ENCODE measurements at regions not wholly inside any gene's neighbourhood (a gene's known extent, or its start where the extent isn't known, plus 50 kb on each side); places are given as distances from the start of the nearest gene placed in this dataset.
A peak's percentile ranks its signal among the peaks of the same experiment; 100 is the strongest.

- Mint-ChIP-seq H3K9me3 (peaks cover under 1% of the 10 kb centered on the region), H3K36me3 (ENCODE audit: low read depth) (no peaks in the 10 kb centered on the region), H3K4me1 (peaks cover 25% of the 10 kb centered on the region), H3K4me3 (no peak overlapping the region), H3K27me3 (ENCODE audit: insufficient read depth) (peaks cover 12% of the 10 kb centered on the region), H3K27ac (no peak overlapping the region)
- Histone ChIP-seq H3K4me1 (ENCODE audit: control insufficient read depth, insufficient read depth, low read length) (peaks cover 9% of the 10 kb centered on the region), H3K4me3 (ENCODE audit: low read length) (no peak overlapping the region), H3K27me3 (ENCODE audit: control insufficient read depth, insufficient read depth, low read length, poor library complexity, severe bottlenecking) (no peaks in the 10 kb centered on the region), H3K9ac (ENCODE audit: extremely low read depth, low read length, poor library complexity, severe bottlenecking) (no peak overlapping the region), H3K27ac (ENCODE audit: low read depth, low read length) (no peak overlapping the region), H3K9me3 (ENCODE audit: control insufficient read depth, low read length) (no peaks in the 10 kb centered on the region), H3K36me3 (ENCODE audit: control insufficient read depth, insufficient read depth, low read length) (no peaks in the 10 kb centered on the region)
- 69 to 75% methylated on average over 1 of the region's 1 CpG for WGBS, 2 experiments (ENCODE audit: insufficient coverage in 1 of 2, insufficient read length in 1 of 2)
- TF ChIP-seq CTCF (conservative IDR thresholded peaks at IDR 0.05) = no peak
- DNase-seq = peak; percentile 46
Measured at GRCh38 chr3:140856905-140857304, 84.7 kb upstream of the SLC25A36 start.

- H3K4me1 ChIP-seq (ENCODE audit: control insufficient read depth, insufficient read depth, low read length) = peaks cover 9% of the 10 kb centered on the region
- Mint-ChIP-seq H3K27me3 (ENCODE audit: insufficient read depth) (peaks cover 9% of the 10 kb centered on the region), H3K9me3 (peaks cover 6% of the 10 kb centered on the region), H3K36me3 (ENCODE audit: low read depth) (no peaks in the 10 kb centered on the region), H3K4me1 (peaks cover 25% of the 10 kb centered on the region), H3K27ac (no peak overlapping the region), H3K4me3 (no peak overlapping the region)
- no peak for DNase-seq
- no peaks in the 10 kb centered on the region for H3K27me3 ChIP-seq (ENCODE audit: control insufficient read depth, insufficient read depth, low read length, poor library complexity, severe bottlenecking)
- no peak for TF ChIP-seq CTCF (conservative IDR thresholded peaks at IDR 0.05)
- no peak overlapping the region for H3K27ac ChIP-seq (ENCODE audit: low read depth, low read length)
- H3K9me3 ChIP-seq (ENCODE audit: control insufficient read depth, low read length) = no peaks in the 10 kb centered on the region
- no peak overlapping the region for H3K4me3 ChIP-seq (ENCODE audit: low read length)
- WGBS, 2 experiments (ENCODE audit: insufficient coverage in 1 of 2, insufficient read length in 1 of 2) = 93% methylated on average over 2 of the region's 2 CpGs; no CpG with 5 or more reads in 1 of the 2 experiments
- no peak overlapping the region for H3K9ac ChIP-seq (ENCODE audit: extremely low read depth, low read length, poor library complexity, severe bottlenecking)
- no peaks in the 10 kb centered on the region for H3K36me3 ChIP-seq (ENCODE audit: control insufficient read depth, insufficient read depth, low read length)
Measured at GRCh38 chr3:140857993-140858392, 83.6 kb upstream of the SLC25A36 start.

- no peak for TF ChIP-seq CTCF (conservative IDR thresholded peaks at IDR 0.05)
- H3K9me3 ChIP-seq (ENCODE audit: control insufficient read depth, low read length) = no peaks in the 10 kb centered on the region
- Mint-ChIP-seq H3K27me3 (ENCODE audit: insufficient read depth) (peaks cover 3% of the 10 kb centered on the region), H3K27ac (no peak overlapping the region), H3K4me1 (peaks cover 25% of the 10 kb centered on the region), H3K9me3 (peaks cover 6% of the 10 kb centered on the region), H3K36me3 (ENCODE audit: low read depth) (no peaks in the 10 kb centered on the region), H3K4me3 (no peak overlapping the region)
- DNase-seq = no peak
- peaks cover 9% of the 10 kb centered on the region for H3K4me1 ChIP-seq (ENCODE audit: control insufficient read depth, insufficient read depth, low read length)
- H3K9ac ChIP-seq (ENCODE audit: extremely low read depth, low read length, poor library complexity, severe bottlenecking) = no peak overlapping the region
- no peak overlapping the region for H3K27ac ChIP-seq (ENCODE audit: low read depth, low read length)
- no peaks in the 10 kb centered on the region for H3K36me3 ChIP-seq (ENCODE audit: control insufficient read depth, insufficient read depth, low read length)
- H3K4me3 ChIP-seq (ENCODE audit: low read length) = no peak overlapping the region
- WGBS, 2 experiments (ENCODE audit: insufficient coverage in 1 of 2, insufficient read length in 1 of 2) = 70 to 80% methylated on average over 2 to 5 of the region's 5 CpGs
- no peaks in the 10 kb centered on the region for H3K27me3 ChIP-seq (ENCODE audit: control insufficient read depth, insufficient read depth, low read length, poor library complexity, severe bottlenecking)
Measured at GRCh38 chr3:140859592-140860336, 81.9 kb upstream of the SLC25A36 start.

Measured in endodermal cell (in vitro differentiated cells).